K562 (cell line): ENCODE measurements at regions not wholly inside any gene's neighbourhood (a gene's known extent, or its start where the extent isn't known, plus 50 kb on each side); places are given as distances from the start of the nearest gene placed in this dataset.

ENCODE experiments used
- ATAC-seq: fragments of 200-7000 bp; cut with Tn5 transposase; 3 replicates; pipeline ENCODE4 v1.9.1; 2020; ENCODE audit warnings: moderate library complexity
- BruUV-seq: library from RNA; stranded (reverse); fragments of 400-500 nt; replicated peaks from 2 replicates; lab custom pipeline; 2021; lab: Mats Ljungman, UMichigan
- CTCF ChIA-PET: fragments of 300-600 bp; formaldehyde crosslinking; extraction: SDS; loops from one replicate; lab custom pipeline; 2021; ENCODE audit warnings: low intra/inter-chr PET ratio; lab: Yijun Ruan, JAX
- POLR2A ChIA-PET: fragments of 300-600, 350-650 bp; sonication (Branson Sonifier 250); formaldehyde crosslinking; extraction: SDS; loops from one replicate; lab custom pipeline; 2021; ENCODE audit warnings: antibody characterized with exemption, inconsistent platforms; lab: Yijun Ruan, JAX
- DNase-seq, 4 experiments: peaks; one replicate each; pipeline versions ENCODE4 v3.0.0 to v3.0.0-alpha.2; 2011 to 2018; ENCODE audit warnings: low spot score in 3 of 4, mixed read lengths in 3 of 4; ENCODE audit errors: extremely low read depth in 1 of 4
- FAIRE-seq: peaks from 2 replicates; lab custom pipeline; 2011; peaks lifted over from hg19 to GRCh38; lab: Jason Lieb, UNC
- H2AFZ ChIP-seq: 2 replicates; pipeline ENCODE4 v1.6.0; 2011; ENCODE audit warnings: low read depth, low read length, control low read depth, inconsistent platforms
- H3K27ac ChIP-seq: fragments of 200-600 bp; 3 replicates; pipeline ENCODE4 v1.8.0; 2011; ENCODE audit warnings: low read depth, mild to moderate bottlenecking, control low read depth, inconsistent platforms, low read length, moderate library complexity, mixed read lengths; ENCODE audit errors: extremely low read depth
- H3K27me3 ChIP-seq, 2 experiments: fragments of 300-600 bp in 1 of 2; 2 replicates in 1 of 2; 3 replicates in 1 of 2; pipeline versions ENCODE4 v1.6.0 to v1.8.0; 2011; ENCODE audit warnings: inconsistent platforms in 2 of 2, low read length in 2 of 2, mild to moderate bottlenecking in 1 of 2, mixed read lengths in 1 of 2, moderate library complexity in 1 of 2; ENCODE audit not compliant: control insufficient read depth in 2 of 2, insufficient read depth in 2 of 2
- H3K36me3 ChIP-seq: fragments of 300-600 bp; 3 replicates; pipeline ENCODE4 v1.8.0; 2011; ENCODE audit warnings: mild to moderate bottlenecking, low read length, inconsistent platforms; ENCODE audit not compliant: control insufficient read depth, insufficient read depth
- H3K4me1 ChIP-seq, 2 experiments: fragments of 200-600 bp in 1 of 2; replicated peaks in 1 of 2; 2 replicates in 1 of 2; 3 replicates in 1 of 2; pipeline versions ENCODE4 v1.5.1 to v1.8.0; 2011; ENCODE audit warnings: inconsistent platforms in 2 of 2, low read length in 2 of 2, mild to moderate bottlenecking in 1 of 2, mixed read lengths in 1 of 2, moderate library complexity in 1 of 2; ENCODE audit not compliant: control insufficient read depth in 2 of 2, insufficient read depth in 2 of 2
- H3K4me2 ChIP-seq: 2 replicates; pipeline ENCODE4 v1.6.1; 2011; ENCODE audit warnings: low read length, control low read depth, inconsistent platforms, mixed read lengths; ENCODE audit not compliant: insufficient read depth
- H3K4me3 ChIP-seq: fragments of 200-600 bp; sonication (generic), shearing (Covaris generic); 2 replicates; pipeline ENCODE4 v1.5.1; 2016; ENCODE audit warnings: control low read depth, inconsistent platforms
- H3K79me2 ChIP-seq: fragments of 200-600 bp; 3 replicates; pipeline ENCODE4 v1.8.0; 2011; ENCODE audit warnings: low read length, inconsistent platforms; ENCODE audit not compliant: control insufficient read depth, insufficient read depth
- H3K9ac ChIP-seq, 2 experiments: 2 replicates each; pipeline versions ENCODE4 v1.6.0 to v1.6.1; 2011; ENCODE audit warnings: low read depth in 2 of 2, low read length in 2 of 2, control low read depth in 1 of 2, inconsistent platforms in 1 of 2, mild to moderate bottlenecking in 1 of 2, mixed read lengths in 1 of 2; ENCODE audit not compliant: insufficient read depth in 1 of 2
- H3K9me1 ChIP-seq: one replicate; pipeline ENCODE4 v1.6.0; 2011; ENCODE audit warnings: inconsistent platforms, mild to moderate bottlenecking, low read length, moderate library complexity; ENCODE audit not compliant: control insufficient read depth, insufficient read depth
- H3K9me3 ChIP-seq: replicated peaks from 2 replicates; pipeline ENCODE4 v1.5.1; 2011; ENCODE audit warnings: low read depth, low read length, inconsistent platforms; ENCODE audit not compliant: control insufficient read depth, insufficient read depth
- H4K20me1 ChIP-seq: replicated peaks from 2 replicates; pipeline ENCODE4 v1.6.1; 2011; ENCODE audit warnings: low read length, inconsistent platforms, mixed read lengths; ENCODE audit not compliant: control insufficient read depth, insufficient read depth
- CBX2 ChIP-seq: fragments of 200-600 bp; sonication (generic); IDR thresholded peaks from one replicate; pipeline ENCODE4 v1.6.1; 2012; ENCODE audit warnings: mild to moderate bottlenecking, low read length, inconsistent platforms; ENCODE audit not compliant: insufficient read depth, poor library complexity, severe bottlenecking
- PHB ChIP-seq: fragments of 250-450 bp; sonication (Bioruptor Pico); IDR thresholded peaks from 2 replicates; pipeline ENCODE4 v1.5.0; 2021
- WGBS: fragments of 100-300 bp; shearing (Covaris generic); methylation state at CpG from one replicate; pipeline ENCODE4 v1.1.6; 2016; ENCODE audit warnings: low coverage, mixed read lengths; ENCODE audit not compliant: insufficient coverage; ENCODE audit errors: missing lambda C conversion rate; 5-methylcytosine and 5-hydroxymethylcytosine counted together
- in situ Hi-C: fragments of 300-500 bp; cut with MboI; formaldehyde crosslinking; loops from 4 replicates; pipeline ENCODE4 v1.15.0; 2018; ENCODE audit warnings: inconsistent platforms, mixed read lengths
- intact Hi-C: fragments of 100-400 bp; cut with micrococcal nuclease; formaldehyde crosslinking; loops from 2 replicates; pipeline ENCODE4 v1.14.2; 2022
- TF ChIP-seq, protein P1 (sequence below): fragments of 450-650 bp; IDR thresholded peaks from 2 replicates; pipeline ENCODE4 v1.6.1; 2016; ENCODE audit warnings: borderline replicate concordance
- TF ChIP-seq, protein P2 (sequence below): fragments of 250-450 bp; sonication (Bioruptor Pico); IDR thresholded peaks from 2 replicates; pipeline ENCODE4 v1.8.0; 2021; ENCODE audit warnings: borderline replicate concordance, mild to moderate bottlenecking, moderate library complexity; ENCODE audit not compliant: poor library complexity, severe bottlenecking
- TF ChIP-seq, protein P3 (sequence below), 2 experiments: fragments of 450-650 bp; conservative IDR thresholded peaks; 2 replicates each; pipeline ENCODE4 v1.6.1; 2017; ENCODE audit warnings: mild to moderate bottlenecking in 2 of 2, moderate library complexity in 2 of 2
- TF ChIP-seq, protein P4 (sequence below): sonication (generic); formaldehyde crosslinking; IDR thresholded peaks from 2 replicates; pipeline ENCODE4 v1.9.0; 2022; ENCODE audit warnings: mild to moderate bottlenecking, missing genetic modification reagents
- TF ChIP-seq, protein P5 (sequence below): fragments of 450-650 bp; formaldehyde crosslinking; IDR thresholded peaks from 2 replicates; pipeline ENCODE4 v1.4.0; 2022; ENCODE audit warnings: missing genetic modification characterization

DNA sequence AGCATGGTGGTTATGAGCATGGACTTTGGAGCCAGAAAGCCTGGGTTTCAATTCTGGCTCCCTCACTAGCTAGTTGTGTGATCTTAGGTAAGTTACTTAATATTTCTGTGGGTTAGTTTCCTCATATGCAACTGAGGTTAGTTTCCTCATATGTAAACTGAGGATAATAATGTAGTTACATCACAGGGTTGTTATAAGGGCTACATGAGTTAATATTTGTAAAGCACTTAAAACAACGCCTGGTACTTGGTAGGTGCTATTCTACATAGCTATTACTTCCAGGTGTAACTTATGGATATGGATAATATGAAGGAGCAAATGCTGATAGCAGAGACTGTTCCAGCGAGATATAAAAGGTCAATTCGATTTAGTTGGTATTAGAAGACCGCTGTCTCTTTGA lies 69.4 kb upstream of the POU5F2 start:
- intact Hi-C loops, result no loop called here
- BruUV-seq, result no TSS peak
- POLR2A ChIA-PET, result no interaction called here

More for the DNA sequence above, 69.4 kb upstream of the POU5F2 start:
- in situ Hi-C loops, result no loop called here
- no peak for FAIRE-seq
- Histone ChIP-seq H3K36me3 (no peaks in the 10 kb centered on the region), H2AFZ (no peak overlapping the region), H3K4me1 (no peaks in the 10 kb centered on the region), H3K9me3 (no peaks in the 10 kb centered on the region), H3K27me3 (no peaks in the 10 kb centered on the region)
- WGBS, result 8% methylated on average over 4 of the region's 4 CpGs
- ATAC-seq, result no peak
- no peak for DNase-seq
- TF ChIP-seq, protein P1, sequence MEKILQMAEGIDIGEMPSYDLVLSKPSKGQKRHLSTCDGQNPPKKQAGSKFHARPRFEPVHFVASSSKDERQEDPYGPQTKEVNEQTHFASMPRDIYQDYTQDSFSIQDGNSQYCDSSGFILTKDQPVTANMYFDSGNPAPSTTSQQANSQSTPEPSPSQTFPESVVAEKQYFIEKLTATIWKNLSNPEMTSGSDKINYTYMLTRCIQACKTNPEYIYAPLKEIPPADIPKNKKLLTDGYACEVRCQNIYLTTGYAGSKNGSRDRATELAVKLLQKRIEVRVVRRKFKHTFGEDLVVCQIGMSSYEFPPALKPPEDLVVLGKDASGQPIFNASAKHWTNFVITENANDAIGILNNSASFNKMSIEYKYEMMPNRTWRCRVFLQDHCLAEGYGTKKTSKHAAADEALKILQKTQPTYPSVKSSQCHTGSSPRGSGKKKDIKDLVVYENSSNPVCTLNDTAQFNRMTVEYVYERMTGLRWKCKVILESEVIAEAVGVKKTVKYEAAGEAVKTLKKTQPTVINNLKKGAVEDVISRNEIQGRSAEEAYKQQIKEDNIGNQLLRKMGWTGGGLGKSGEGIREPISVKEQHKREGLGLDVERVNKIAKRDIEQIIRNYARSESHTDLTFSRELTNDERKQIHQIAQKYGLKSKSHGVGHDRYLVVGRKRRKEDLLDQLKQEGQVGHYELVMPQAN, result no peak
- TF ChIP-seq, protein P2, sequence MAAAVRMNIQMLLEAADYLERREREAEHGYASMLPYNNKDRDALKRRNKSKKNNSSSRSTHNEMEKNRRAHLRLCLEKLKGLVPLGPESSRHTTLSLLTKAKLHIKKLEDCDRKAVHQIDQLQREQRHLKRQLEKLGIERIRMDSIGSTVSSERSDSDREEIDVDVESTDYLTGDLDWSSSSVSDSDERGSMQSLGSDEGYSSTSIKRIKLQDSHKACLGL, result no peak
- no peak for TF ChIP-seq CBX2
- TF ChIP-seq, protein P3, sequence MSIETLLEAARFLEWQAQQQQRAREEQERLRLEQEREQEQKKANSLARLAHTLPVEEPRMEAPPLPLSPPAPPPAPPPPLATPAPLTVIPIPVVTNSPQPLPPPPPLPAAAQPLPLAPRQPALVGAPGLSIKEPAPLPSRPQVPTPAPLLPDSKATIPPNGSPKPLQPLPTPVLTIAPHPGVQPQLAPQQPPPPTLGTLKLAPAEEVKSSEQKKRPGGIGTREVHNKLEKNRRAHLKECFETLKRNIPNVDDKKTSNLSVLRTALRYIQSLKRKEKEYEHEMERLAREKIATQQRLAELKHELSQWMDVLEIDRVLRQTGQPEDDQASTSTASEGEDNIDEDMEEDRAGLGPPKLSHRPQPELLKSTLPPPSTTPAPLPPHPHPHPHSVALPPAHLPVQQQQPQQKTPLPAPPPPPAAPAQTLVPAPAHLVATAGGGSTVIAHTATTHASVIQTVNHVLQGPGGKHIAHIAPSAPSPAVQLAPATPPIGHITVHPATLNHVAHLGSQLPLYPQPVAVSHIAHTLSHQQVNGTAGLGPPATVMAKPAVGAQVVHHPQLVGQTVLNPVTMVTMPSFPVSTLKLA (conservative IDR thresholded peaks at IDR 0.05), result no peak
- TF ChIP-seq, protein P4, sequence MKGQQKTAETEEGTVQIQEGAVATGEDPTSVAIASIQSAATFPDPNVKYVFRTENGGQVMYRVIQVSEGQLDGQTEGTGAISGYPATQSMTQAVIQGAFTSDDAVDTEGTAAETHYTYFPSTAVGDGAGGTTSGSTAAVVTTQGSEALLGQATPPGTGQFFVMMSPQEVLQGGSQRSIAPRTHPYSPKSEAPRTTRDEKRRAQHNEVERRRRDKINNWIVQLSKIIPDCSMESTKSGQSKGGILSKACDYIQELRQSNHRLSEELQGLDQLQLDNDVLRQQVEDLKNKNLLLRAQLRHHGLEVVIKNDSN (CRISPR knock-in tag), result no peak
- TF ChIP-seq PHB, result no peak
- TF ChIP-seq, protein P5, sequence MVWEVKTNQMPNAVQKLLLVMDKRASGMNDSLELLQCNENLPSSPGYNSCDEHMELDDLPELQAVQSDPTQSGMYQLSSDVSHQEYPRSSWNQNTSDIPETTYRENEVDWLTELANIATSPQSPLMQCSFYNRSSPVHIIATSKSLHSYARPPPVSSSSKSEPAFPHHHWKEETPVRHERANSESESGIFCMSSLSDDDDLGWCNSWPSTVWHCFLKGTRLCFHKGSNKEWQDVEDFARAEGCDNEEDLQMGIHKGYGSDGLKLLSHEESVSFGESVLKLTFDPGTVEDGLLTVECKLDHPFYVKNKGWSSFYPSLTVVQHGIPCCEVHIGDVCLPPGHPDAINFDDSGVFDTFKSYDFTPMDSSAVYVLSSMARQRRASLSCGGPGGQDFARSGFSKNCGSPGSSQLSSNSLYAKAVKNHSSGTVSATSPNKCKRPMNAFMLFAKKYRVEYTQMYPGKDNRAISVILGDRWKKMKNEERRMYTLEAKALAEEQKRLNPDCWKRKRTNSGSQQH (CRISPR knock-in tag), result no peak
- TF ChIP-seq, all 486 proteins: peak for 0
- Histone ChIP-seq H3K9me1 (no peaks in the 10 kb centered on the region), H3K27ac (no peak overlapping the region), H3K4me2 (no peak overlapping the region), H3K79me2 (no peaks in the 10 kb centered on the region), H4K20me1 (no peaks in the 10 kb centered on the region), H3K9ac (no peak overlapping the region), H3K4me3 (no peak overlapping the region)
- CTCF ChIA-PET, result no interaction called here
